GM19468 (cell line): ENCODE measurements at regions not wholly inside any gene's neighbourhood (a gene's known extent, or its start where the extent isn't known, plus 50 kb on each side); places are given as distances from the start of the nearest gene placed in this dataset.

ENCODE experiments used
- ATAC-seq: cut with Tn5 transposase; IDR thresholded peaks from one replicate; pipeline ENCODE4 v1.9.1; 2021; ENCODE audit warnings: mild to moderate bottlenecking, moderate library complexity, moderate number of reproducible peaks; ENCODE audit not compliant: unreplicated experiment; ENCODE audit errors: extremely low read depth

- ATAC-seq: no peak
Measured at GRCh38 chr1:235012436-235013210, 116.0 kb downstream of the TOMM20 start.

- ATAC-seq: peak; percentile 79
Measured at GRCh38 chr1:235011599-235012435, 116.8 kb downstream of the TOMM20 start.

- no peak for ATAC-seq
Measured at GRCh38 chr1:235011064-235011598, 117.5 kb downstream of the TOMM20 start.

GRCh38 chr1:235009561-235010306 is 118.9 kb downstream of the TOMM20 start:
- no peak for ATAC-seq

GRCh38 chr1:235009074-235009473 is 119.6 kb downstream of the TOMM20 start:
- no peak for ATAC-seq

- ATAC-seq: no peak
Measured at GRCh38 chr1:235008239-235008638, 120.4 kb downstream of the TOMM20 start.

GRCh38 chr1:235006816-235007215 is 121.8 kb downstream of the TOMM20 start:
- no peak for ATAC-seq

GRCh38 chr1:235006132-235006721 is 122.4 kb downstream of the TOMM20 start:
- no peak for ATAC-seq

GRCh38 chr1:235004840-235005391 is 123.7 kb downstream of the TOMM20 start:
- no peak for ATAC-seq

- no peak for ATAC-seq
Measured at GRCh38 chr1:235004276-235004675, 124.4 kb downstream of the TOMM20 start.

- ATAC-seq: no peak
Measured at GRCh38 chr1:235002706-235003300, 125.8 kb downstream of the TOMM20 start.

GRCh38 chr1:234999513-234999940 is 129.1 kb downstream of the TOMM20 start:
- ATAC-seq: no peak

GRCh38 chr1:234997896-234998741 is 130.5 kb downstream of the TOMM20 start:
- no peak for ATAC-seq

- no peak for ATAC-seq
Measured at GRCh38 chr1:234997201-234997895, 131.3 kb downstream of the TOMM20 start.

- ATAC-seq: no peak
Measured at GRCh38 chr1:234996245-234996757, 132.3 kb downstream of the TOMM20 start.

GRCh38 chr1:234994436-234995295 is 134.0 kb downstream of the TOMM20 start:
- ATAC-seq: no peak

- ATAC-seq: no peak
Measured at GRCh38 chr1:234992065-234992464, 136.6 kb downstream of the TOMM20 start.
